Panc1 (cell line): ENCODE measurements at regions not wholly inside any gene's neighbourhood (a gene's known extent, or its start where the extent isn't known, plus 50 kb on each side); places are given as distances from the start of the nearest gene placed in this dataset.

Source experiments
- ATAC-seq: fragments of 200-7000 bp; cut with Tn5 transposase; 2 replicates; pipeline ENCODE4 v1.9.1; 2020; ENCODE audit warnings: mild to moderate bottlenecking, moderate library complexity
- BruUV-seq: library from RNA; stranded (reverse); fragments of 400-500 nt; replicated peaks from 2 replicates; lab custom pipeline; 2021; lab: Mats Ljungman, UMichigan
- CTCF ChIA-PET: fragments of 300-600 bp; sonication (Branson Sonifier 250); formaldehyde crosslinking; loops from one replicate; lab custom pipeline; 2022; ENCODE audit warnings: antibody characterized with exemption; lab: Charles Lee
- POLR2A ChIA-PET: fragments of 300-600 bp; sonication (Branson Sonifier 250); formaldehyde crosslinking; loops from one replicate; lab custom pipeline; 2022; ENCODE audit warnings: antibody characterized with exemption; lab: Charles Lee
- DNase-seq: peaks from one replicate; pipeline ENCODE4 v3.0.0-alpha.2; 2010; ENCODE audit warnings: low read depth, low spot score
- H3K27ac ChIP-seq: 2 replicates; pipeline ENCODE4 v1.5.1; 2011; ENCODE audit warnings: mild to moderate bottlenecking, low read length, inconsistent platforms
- H3K27me3 ChIP-seq: fragments of 200-500 bp; sonication (Bioruptor generic); 2 replicates; pipeline ENCODE4 v1.6.0; 2014; ENCODE audit warnings: low read length, inconsistent platforms; ENCODE audit not compliant: control insufficient read depth, insufficient read depth
- H3K36me3 ChIP-seq: fragments of 200-500 bp; sonication (Bioruptor generic); 2 replicates; pipeline ENCODE4 v1.5.1; 2014; ENCODE audit warnings: inconsistent platforms, mild to moderate bottlenecking, low read length, moderate library complexity; ENCODE audit not compliant: control insufficient read depth, insufficient read depth
- H3K4me1 ChIP-seq: 2 replicates; pipeline ENCODE4 v1.5.1; 2011; ENCODE audit warnings: inconsistent platforms, mild to moderate bottlenecking, low read length, moderate library complexity; ENCODE audit not compliant: control insufficient read depth, insufficient read depth
- H3K4me3 ChIP-seq, 2 experiments: 2 replicates each; pipeline ENCODE4 v1.5.1; 2011 to 2012; ENCODE audit warnings: low read depth in 2 of 2, low read length in 2 of 2, mild to moderate bottlenecking in 2 of 2, inconsistent platforms in 1 of 2, moderate library complexity in 1 of 2
- H3K9me3 ChIP-seq: fragments of 200-500 bp; sonication (Bioruptor generic); 2 replicates; pipeline ENCODE4 v1.5.1; 2014; ENCODE audit warnings: low read depth, mild to moderate bottlenecking, inconsistent platforms, low read length, moderate library complexity; ENCODE audit not compliant: control insufficient read depth, insufficient read depth
- POLR2AphosphoS5 ChIP-seq: IDR thresholded peaks from 2 replicates; pipeline ENCODE4 v1.6.1; 2012; ENCODE audit warnings: mild to moderate bottlenecking, low read depth, low read length, moderate library complexity
- SIN3A ChIP-seq: IDR thresholded peaks from 2 replicates; pipeline ENCODE4 v1.6.1; 2012; ENCODE audit warnings: low read depth, mild to moderate bottlenecking, low read length, moderate library complexity, borderline replicate concordance; ENCODE audit not compliant: insufficient read depth
- TCF7L2 ChIP-seq: IDR thresholded peaks from 2 replicates; pipeline ENCODE4 v1.6.1; 2011; ENCODE audit warnings: mild to moderate bottlenecking, low read depth, low read length, inconsistent platforms
- in situ Hi-C: cut with HindIII; loops from 2 replicates; pipeline ENCODE4 v1.10.0; 2016; ENCODE audit warnings: low sequenced_read_pairs, low pct_unique_long_range_greater_than_20kb
- intact Hi-C: fragments of 100-400 bp; cut with micrococcal nuclease; formaldehyde crosslinking; loops from one replicate; pipeline ENCODE4 v1.10.0; 2022; ENCODE audit not compliant: unreplicated experiment
- TF ChIP-seq, protein P1 (sequence below), 2 experiments: IDR thresholded peaks; 2 replicates each; pipeline ENCODE4 v1.6.1; 2011 to 2012; ENCODE audit warnings: low read depth in 2 of 2, control low read depth in 1 of 2, low read length in 1 of 2, mild to moderate bottlenecking in 1 of 2, moderate library complexity in 1 of 2; ENCODE audit not compliant: insufficient read depth in 1 of 2
- TF ChIP-seq, protein P2 (sequence below): fragments of 450-650 bp; IDR thresholded peaks from 2 replicates; pipeline ENCODE4 v1.5.1; 2017; ENCODE audit warnings: mild to moderate bottlenecking

DNA sequence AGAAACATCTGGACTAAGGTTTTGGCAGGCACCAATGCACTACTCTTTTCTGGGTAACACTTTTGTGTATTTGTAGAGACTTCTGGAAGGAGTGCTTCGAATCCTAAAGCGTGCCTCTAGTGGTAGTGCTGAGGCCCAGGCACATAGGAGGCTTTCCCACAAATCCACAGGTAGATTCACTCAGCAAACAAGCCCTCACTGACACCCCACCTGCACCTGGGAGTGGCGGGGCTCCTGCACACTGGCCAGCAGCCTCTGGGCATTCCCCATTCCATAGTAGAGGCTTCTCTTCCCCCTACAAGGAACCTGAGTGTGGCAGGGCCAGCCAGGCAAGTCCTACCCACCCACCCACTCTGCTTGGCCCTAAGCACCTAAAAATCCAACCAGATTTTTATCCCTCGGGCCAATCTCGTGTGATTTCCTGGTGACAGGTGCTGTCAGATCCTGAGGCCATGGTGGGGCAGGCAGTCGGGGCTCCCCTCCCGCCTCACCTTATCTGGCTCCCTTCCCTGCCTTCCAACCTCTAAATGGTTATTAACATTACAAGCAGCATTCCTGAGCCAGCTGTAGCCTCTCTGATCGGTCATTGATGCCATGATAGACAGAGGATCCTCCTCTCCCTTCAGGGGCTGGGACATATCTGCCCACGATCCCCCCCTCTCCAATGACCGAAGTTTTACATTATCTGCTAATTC, 82.4 kb downstream of the SLC2A10 start:
- no peak for TF ChIP-seq TCF7L2
- no peak for TF ChIP-seq POLR2AphosphoS5
- TF ChIP-seq, protein P1, sequence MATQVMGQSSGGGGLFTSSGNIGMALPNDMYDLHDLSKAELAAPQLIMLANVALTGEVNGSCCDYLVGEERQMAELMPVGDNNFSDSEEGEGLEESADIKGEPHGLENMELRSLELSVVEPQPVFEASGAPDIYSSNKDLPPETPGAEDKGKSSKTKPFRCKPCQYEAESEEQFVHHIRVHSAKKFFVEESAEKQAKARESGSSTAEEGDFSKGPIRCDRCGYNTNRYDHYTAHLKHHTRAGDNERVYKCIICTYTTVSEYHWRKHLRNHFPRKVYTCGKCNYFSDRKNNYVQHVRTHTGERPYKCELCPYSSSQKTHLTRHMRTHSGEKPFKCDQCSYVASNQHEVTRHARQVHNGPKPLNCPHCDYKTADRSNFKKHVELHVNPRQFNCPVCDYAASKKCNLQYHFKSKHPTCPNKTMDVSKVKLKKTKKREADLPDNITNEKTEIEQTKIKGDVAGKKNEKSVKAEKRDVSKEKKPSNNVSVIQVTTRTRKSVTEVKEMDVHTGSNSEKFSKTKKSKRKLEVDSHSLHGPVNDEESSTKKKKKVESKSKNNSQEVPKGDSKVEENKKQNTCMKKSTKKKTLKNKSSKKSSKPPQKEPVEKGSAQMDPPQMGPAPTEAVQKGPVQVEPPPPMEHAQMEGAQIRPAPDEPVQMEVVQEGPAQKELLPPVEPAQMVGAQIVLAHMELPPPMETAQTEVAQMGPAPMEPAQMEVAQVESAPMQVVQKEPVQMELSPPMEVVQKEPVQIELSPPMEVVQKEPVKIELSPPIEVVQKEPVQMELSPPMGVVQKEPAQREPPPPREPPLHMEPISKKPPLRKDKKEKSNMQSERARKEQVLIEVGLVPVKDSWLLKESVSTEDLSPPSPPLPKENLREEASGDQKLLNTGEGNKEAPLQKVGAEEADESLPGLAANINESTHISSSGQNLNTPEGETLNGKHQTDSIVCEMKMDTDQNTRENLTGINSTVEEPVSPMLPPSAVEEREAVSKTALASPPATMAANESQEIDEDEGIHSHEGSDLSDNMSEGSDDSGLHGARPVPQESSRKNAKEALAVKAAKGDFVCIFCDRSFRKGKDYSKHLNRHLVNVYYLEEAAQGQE (IDR thresholded peaks at IDR 0.05; ENCODE audit: insufficient read depth in 1 of 2, low read depth in 2 of 2, low read length in 1 of 2) = no peak
- TF ChIP-seq, protein P2, sequence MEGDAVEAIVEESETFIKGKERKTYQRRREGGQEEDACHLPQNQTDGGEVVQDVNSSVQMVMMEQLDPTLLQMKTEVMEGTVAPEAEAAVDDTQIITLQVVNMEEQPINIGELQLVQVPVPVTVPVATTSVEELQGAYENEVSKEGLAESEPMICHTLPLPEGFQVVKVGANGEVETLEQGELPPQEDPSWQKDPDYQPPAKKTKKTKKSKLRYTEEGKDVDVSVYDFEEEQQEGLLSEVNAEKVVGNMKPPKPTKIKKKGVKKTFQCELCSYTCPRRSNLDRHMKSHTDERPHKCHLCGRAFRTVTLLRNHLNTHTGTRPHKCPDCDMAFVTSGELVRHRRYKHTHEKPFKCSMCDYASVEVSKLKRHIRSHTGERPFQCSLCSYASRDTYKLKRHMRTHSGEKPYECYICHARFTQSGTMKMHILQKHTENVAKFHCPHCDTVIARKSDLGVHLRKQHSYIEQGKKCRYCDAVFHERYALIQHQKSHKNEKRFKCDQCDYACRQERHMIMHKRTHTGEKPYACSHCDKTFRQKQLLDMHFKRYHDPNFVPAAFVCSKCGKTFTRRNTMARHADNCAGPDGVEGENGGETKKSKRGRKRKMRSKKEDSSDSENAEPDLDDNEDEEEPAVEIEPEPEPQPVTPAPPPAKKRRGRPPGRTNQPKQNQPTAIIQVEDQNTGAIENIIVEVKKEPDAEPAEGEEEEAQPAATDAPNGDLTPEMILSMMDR = no peak
- no peak for TF ChIP-seq SIN3A
- ChIA-PET POLR2A (no interaction called here), CTCF (no interaction called here)
- no peaks in the 10 kb centered on the region for H3K4me1 ChIP-seq
- intact Hi-C loops = no loop called here
- no TSS peak for BruUV-seq
- no peaks in the 10 kb centered on the region for H3K36me3 ChIP-seq
- ATAC-seq (no peak), DNase-seq (no peak)
- H3K27ac ChIP-seq = no peak overlapping the region
- H3K4me3 ChIP-seq = no peak overlapping the region
- H3K27me3 ChIP-seq = no peaks in the 10 kb centered on the region; the same call in 1 of the 2 replicates
- in situ Hi-C loops = no loop called here
- H3K9me3 ChIP-seq = no peaks in the 10 kb centered on the region

GRCh38 chr20:46797206-46797605, 87.8 kb downstream of the SLC2A10 start:
- Histone ChIP-seq H3K4me3 (no peak overlapping the region), H3K27ac (no peak overlapping the region), H3K36me3 (no peaks in the 10 kb centered on the region), H3K9me3 (no peaks in the 10 kb centered on the region), H3K4me1 (no peaks in the 10 kb centered on the region), H3K27me3 (peaks cover 2% of the 10 kb centered on the region)
- no peak for DNase-seq
- ATAC-seq = no peak
- ChIA-PET CTCF (interaction anchor here (0.6 kb wide), 1 partner anchor 223 kb away, joined by 6 read pairs; no protein-coding TSS in a partner anchor), POLR2A (interaction anchor here (0.5 kb wide), 1 partner anchor 351 kb away, joined by 3 read pairs; no protein-coding TSS in a partner anchor)
- BruUV-seq = no TSS peak
- intact Hi-C loops (no loop called here), in situ Hi-C loops (no loop called here)
- TF ChIP-seq, protein P1 (IDR thresholded peaks at IDR 0.05; ENCODE audit: insufficient read depth in 1 of 2, low read depth in 2 of 2, low read length in 1 of 2) = no peak
- TF ChIP-seq SIN3A (no peak), POLR2AphosphoS5 (no peak), TCF7L2 (no peak)
- TF ChIP-seq, protein P2 = no peak
